ENCODE measurements at regions not wholly inside any gene's neighbourhood (a gene's known extent, or its start where the extent isn't known, plus 50 kb on each side); places are given as distances from the start of the nearest gene placed in this dataset.

DNA sequence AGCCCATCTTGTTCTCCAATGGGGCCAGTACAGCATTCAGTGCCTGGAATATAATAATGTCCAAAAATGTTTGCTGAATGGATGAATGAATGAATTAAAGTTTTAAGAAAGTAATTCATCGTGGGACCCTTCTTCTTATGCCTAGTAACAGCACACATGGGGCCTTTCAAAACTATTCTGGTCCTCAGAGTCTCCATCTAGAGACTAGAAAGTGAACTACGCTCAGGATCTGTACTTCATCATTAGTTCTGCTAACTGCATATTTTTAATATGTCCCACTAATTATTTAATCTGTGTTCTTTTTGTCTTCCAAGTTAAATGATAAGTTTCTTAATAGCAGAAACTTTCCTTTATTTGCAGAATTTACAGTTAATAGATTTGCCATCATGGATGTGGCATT, 172.5 kb downstream of the SMAD2 start:
- DNase-seq = no peak

DNA sequence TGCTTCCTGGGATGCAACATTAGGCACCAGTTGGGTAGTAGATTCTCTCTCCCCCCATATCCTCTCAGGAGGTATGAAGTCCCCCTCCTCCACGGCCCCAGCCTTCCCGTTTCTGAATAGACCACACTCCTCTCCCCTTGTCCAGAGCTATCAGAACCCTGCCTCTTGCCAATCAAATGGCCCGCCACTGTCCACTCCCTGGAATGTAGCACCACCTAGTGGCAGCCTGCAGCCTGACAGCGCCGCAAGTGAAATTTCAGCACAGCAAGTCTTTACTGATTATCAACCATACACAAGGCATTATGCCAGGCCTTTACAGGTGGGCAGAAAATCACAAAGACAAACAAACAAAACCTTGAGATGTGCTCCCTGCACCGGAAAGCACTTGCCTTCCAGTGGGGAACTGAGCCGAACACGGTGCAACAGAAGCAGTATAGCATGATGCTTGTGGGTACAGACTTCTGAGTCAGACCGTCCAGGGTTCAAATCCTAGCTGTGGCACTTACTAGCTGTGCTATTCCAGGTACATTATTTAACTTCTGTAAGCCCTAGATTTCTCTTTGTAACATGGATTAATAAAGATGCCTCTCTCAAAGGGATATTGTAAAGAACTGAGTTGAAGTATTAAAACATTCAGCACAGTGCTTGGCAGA, 174.0 kb downstream of the SMAD2 start:
- peak; percentile 28 for DNase-seq

DNA sequence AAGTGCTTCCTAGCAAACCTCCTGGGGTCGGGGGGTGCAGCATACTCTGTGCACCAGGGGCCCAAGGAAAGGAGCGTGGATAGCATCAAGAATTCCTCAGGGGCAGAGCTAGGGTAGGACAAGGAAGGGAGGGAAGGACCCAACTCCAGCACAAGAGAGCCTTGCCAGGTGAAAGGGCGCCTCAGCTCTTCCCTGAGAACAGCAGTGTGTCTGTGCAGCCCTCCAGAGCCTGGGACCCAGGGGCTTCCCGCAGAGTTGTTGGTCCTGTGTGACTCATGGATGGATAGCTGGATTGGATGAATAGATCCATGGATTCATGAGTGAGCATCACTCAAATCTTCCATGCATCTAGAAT, 175.4 kb downstream of the SMAD2 start:
- no peak for DNase-seq

DNA sequence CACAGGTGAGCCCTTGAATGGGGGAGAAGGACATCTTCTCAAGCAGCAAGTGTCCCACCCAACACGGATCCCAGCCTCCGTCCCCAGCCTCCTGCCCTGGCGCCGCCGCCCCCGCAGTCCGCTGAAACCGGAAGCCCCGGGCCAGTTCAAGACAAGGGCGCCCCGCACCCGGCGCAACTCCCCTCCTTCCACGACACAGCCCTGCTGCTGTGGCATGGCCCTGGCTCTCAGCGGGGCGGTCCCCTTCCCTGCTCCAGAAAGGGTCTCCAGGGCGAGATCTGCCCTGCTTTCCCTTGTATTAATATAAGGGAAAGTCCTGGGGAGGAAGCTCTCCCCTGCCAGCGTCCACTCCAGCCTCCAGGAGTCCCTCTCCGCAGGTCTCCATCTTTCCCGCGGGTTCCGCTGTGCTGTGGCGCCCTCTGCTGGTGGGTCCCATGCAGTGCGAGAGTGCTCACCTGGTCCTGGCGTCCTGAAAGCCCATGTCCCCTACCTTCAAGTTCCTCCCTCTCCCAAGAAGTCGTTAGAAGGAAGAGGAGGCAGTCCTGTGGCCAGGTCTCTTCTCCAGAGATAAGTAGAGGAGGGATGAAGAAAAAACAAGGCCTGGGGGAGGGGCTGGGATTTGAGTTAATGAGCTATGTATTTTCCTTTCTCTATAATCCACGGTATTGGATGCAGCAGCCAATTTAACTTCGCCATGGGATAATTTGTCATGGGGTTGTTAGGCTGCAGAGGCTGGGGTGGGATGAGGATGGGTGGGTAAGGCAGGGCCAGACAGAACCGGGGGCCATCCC, 176.0 kb downstream of the SMAD2 start:
- no peak for DNase-seq

DNA sequence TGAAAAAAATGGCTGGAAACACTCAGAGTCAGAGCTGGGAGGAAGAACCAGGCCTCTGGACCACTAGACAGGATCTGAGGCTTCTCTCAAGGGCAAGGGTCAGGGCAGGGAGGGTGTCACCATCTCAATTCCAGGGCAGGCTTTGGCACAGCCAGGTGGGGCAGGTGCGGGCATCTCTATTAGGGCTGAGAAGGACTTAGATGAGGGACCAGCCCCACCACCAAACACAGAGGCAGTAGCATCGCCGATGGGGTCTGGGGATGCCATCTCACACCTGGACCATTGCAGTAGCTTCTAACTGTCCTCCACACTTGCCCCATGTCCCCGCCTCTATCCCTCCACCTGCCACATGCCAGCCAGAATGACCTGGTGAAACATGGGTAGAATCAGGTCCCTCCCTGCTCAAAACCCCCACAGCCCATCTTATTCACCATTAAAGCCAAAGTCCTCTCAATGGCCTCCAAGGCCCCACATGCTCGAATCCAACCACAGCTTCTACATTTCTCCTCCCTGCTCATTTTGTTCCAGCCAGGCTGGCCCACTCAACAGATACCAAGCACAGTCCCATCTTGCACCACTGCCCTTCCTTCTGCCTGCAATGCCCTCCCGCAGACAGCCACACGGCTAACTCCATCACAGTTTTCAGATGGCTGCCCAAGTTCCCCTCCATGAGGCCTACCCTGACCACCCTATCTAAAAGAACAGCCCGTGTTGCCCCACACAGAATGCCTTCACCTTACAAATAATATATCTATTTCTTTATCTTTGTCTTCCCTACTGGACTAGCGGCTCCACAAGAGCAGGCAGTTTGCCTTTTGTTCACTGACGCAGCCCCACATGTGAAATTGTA, 177.4 kb downstream of the SMAD2 start:
- no peak for DNase-seq

DNA sequence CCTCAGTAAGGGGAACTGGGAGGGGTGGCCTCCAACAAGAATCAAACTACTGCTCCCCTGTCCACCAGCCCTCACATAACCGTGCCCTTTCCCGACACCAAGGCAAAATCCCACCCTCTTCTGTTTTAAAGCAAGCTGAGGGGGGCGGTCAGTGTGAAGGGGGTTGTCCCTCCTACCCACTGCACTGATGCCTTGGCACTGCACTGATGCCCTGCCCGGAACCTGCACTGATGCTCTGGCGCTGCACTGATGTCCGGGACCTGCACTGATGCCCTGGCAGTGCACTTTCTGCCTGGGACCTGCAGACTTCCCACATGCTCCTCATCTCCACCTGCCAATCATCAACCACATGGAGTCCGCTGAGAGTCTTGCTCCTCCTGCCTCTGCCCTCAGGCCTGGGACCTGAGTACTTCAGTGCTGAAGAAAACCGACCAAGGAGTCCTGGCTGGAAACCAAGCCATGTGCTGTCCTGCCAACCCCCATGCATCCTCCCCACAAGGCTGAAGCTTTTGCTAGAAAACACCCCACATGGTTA, 179.5 kb downstream of the SMAD2 start:
- no peak for DNase-seq

DNA sequence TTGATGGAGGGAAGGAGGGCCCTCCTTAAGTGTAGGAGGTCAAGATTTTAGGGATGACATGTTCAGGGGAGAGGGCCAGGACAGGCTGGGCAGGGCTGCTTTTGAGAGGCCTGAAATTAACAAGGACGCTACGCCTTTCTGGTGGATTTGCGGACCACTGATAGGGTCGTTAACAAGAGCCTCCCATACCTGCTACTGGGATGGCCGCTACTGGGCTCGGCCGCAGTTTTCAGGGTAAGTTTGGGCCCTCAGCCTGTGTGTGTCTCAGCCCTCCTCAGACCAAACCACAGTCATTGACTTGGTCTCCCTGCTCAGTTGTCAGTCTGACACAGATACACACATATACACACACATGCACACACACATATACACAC, 180.9 kb downstream of the SMAD2 start:
- no peak for DNase-seq

DNA sequence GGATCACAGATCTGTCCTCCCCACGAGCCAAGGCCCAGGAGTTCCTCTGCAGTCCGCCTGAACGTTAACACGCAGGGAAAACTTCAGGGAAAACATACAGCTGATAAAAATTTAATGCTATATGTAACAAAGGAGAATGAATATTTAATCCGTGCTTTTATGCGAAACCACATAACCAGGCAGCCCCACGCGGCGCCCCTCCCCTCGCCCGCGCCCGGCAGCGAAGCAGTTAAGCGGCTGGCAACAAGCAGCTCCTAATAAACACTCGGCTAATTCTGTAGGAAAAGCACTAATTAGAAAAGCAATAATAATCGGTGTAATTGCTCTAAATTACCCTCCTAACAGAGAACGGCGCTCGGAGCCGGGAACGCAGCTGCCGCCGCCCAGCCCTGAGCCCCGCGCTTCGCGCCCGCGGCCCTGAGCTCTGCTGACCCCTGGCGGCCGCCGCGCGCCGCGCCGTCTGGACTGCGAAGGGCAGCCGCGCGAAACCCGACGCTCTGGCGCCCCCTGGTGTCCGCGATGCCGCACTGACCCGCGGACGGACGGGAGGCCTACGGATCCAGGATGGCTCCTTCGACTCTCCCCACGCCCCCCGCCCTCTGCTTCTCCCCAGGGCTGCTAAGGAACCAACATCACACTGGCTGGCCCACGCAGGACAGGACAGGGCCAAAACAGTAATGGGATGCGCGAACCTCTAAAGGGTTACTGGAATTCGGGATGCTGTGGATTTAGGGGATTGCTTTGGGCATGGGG, 181.4 kb downstream of the SMAD2 start:
- DNase-seq = peak; percentile 59

DNA sequence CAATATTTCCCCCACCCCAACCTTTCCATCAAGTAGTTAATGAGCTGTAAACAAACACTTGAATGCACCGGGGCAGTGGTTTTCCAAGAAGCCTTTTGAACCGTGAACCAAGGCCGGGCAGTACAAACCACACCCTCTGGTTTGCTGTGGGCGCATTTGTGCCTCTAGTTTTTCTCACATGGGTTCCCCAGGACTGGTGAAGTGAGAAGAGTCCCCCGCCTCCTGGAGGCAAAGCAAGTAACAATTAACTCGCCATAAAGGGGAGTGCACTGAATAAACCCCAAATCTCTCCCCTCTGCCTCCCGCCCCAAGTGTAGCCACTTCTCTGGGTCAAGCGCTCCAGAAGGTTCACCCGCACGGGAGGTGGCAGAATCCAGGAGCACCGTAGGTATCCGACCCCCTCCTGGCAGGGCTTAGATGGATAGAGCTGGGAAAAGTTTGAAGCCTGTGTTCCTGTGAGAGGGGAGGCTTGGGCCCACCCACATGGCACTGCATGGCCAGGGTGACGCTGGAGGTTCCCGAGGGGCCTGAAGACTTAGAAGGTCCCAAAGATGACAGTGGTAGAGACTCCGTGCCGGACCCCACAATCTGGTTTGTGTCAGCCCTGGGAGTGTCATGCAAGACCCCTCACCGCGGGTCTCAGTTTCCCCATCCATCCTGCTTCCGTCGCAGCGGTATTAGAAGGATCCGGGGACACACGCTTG, 182.2 kb downstream of the SMAD2 start:
- no peak for DNase-seq

DNA sequence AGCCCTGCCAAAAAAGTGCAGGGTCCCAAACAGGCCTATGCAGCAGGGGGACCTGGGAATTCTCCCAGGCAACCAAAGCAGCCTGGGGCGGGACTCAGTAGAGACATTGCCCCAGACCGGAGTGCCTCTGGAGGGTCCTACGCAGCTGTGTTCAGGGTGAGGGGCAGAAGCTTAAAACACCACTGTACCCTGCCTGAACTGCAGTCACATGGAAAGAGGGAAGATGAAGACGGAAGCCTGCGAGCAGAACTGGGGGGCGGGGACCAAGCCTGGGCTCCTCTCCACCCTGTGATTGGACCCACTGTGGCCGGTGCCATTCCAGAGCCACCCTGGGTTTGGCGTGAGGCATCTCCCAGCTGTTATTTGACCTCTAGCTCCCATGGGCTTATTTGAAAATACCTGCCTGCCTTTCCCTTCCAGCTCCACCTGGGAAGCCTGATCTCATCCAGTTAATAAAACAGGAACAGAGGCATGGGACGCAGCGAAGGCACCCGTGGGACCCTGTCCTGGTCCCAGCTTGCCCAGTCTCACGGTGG, 183.1 kb downstream of the SMAD2 start:
- DNase-seq = no peak

DNA sequence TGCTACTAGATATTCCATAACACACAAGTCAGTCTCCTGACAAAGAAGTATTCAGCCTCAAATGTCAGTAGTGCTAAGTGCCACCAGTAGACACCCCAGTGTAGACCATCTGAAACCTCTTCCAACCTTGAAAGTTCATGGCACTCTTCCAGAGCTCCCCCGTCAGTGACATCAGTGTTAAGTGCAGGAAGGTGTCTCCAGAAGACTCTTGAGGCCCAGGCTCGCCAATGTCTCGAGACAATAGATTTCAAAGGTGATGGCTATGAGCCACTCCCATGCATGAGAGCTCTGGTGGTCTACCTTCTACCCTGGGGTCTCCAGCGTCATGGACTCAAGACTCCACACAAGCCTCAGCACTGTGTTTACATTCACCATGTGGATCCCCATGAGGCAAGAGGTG, 183.8 kb downstream of the SMAD2 start:
- no peak for DNase-seq

DNA sequence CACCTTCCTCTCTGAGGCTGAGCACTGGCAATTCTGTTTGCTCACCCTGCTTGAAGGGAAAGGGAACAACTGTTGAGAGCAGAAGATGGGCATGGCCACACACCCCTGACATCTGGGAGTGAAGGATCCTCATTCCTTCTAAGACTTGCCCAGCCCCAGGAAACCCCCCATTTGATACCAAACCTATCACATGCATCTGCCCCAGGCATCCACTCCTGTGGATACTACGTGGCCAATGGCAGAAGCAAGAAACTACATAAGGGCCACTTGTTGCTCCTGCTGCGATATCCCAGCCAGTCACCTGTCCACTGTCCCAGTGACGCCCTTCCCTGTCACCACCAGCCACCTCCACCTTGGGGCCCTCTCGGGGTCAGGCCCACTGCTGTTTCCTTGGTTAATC, 185.2 kb downstream of the SMAD2 start:
- DNase-seq = no peak

DNA sequence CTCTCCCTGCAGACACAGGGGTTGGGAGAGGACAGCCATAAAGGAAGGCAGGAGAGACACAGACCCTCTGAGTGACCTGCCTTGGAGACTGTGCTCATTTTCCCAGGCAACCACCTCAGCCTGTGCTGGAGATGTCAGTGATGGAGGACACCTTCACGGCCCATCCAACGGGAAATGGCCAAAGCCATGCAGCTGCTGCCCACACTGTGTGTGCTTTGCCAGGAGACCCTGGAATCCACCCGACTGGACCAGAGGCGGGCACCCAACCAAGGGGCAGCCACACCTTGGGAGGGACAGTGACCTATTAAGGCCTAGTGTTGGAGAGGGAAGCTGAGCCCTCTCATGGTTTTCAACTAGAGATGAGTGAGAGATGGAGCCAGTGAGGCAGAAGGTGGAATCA, 192.5 kb downstream of the SMAD2 start:
- no peak for DNase-seq

DNA sequence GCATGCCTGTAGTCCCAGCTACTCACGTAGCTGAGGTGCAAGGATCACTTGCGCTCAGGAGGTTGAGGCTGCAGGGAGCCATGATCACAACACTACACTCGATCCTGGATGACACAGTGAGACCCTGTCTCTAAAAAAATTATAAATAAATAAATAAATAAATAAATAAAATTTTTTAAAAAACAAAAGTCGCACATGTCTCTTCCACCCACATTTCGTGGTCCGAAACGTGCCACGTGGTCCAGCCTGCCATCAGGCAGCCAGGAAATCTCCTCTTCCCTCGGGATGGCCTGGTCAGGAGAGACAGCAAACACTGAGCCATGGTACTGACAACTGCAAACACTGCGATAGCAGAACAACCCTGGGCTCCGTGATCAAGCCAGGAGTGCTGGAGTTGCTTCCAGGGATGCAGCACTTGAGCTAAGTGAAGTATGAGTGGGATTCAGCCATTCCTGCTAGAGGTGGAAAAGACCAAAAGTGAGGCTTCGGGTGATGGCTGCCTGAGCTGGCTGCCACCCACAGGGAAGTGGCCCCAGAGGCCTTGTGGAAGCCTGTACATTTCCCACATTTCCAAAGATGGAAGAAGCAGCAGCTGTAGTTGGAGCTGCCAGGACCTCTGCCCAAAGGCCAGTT, 193.1 kb downstream of the SMAD2 start:
- no peak for DNase-seq

DNA sequence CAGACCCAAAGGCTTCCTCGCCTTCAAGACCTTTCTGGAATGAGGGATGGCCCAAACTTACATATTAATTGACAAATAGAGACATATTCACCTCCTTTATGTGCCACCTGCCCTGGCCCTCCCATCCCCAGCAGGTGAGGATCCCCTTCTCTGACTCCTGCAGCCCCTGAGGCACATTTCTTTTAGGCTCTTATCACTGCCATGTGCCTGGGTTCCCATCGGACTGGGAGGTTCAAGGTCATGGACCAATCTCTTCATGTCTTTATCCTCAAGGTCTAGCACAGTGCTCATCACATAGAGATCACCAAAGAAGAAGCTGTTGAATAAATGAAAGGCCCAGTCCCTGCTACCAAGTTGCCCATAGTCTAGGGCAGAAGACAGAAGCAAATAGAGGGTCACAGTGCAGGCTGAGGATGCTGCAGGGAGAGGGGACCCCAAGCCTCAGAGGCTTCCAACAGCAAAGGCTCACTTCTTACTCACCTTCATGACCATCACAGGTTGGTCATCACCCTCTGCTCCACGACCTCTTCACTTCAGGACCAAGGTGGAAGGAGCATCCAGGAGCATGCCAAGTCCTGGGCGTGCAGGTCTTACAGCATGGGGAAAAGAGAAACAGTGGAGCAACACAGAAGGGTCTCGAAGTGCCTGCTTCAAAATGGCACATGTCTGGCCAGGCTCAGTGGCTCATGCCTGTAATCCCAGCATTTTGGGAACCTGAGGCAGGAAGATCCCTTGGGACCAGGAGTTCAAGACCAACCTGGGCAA, 193.9 kb downstream of the SMAD2 start:
- no peak for DNase-seq

DNA sequence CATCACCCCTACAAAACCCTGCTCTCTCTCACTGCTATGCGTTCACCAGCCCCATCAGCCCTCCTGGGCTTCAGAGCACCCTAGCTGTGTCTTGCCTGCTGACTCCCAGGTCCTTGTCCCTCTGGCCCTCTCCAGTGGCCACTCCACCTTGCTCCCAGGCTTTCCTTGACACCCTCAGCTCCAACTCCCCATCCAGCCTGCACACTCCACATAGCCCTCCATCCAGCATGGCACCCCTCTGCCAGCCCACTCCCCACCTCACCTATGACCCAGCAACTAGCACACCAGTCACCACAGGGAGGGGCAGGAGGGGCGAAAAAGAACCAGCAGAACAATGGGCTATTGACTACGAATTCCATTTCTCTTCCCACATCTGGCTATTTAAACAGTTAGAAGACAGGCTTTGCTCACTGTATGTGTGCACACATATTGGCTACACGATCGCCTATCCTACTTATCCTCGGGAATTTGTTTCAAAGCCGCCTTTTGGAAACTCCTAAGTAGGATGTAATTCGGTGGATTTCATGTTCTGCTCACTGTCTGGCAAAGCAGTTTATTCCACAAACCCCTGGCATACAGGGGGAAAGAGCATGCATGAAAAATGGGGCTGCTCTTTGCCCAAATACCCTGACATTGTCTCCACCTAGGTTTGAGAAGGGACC, 195.3 kb downstream of the SMAD2 start:
- DNase-seq = no peak

DNA sequence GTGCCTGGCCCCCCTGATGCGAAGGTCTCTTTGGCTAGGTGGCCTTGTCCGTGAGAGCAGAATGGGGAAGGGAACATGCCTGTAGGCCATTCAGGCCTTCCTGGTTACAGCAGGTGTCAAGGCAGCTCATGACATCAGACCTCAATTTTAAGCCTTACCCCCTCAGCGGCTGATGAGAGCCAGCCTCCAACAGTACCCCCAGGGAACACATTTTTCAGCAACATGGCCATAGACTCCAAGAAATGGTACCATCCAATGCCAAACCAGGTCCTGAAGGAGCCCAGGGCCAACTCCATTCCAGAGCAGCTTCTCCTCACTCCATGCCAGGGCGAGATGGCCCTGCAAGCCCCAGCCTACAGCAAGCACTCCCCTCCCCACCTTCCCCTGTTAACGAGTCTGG, 199.2 kb downstream of the SMAD2 start:
- DNase-seq = no peak

DNA sequence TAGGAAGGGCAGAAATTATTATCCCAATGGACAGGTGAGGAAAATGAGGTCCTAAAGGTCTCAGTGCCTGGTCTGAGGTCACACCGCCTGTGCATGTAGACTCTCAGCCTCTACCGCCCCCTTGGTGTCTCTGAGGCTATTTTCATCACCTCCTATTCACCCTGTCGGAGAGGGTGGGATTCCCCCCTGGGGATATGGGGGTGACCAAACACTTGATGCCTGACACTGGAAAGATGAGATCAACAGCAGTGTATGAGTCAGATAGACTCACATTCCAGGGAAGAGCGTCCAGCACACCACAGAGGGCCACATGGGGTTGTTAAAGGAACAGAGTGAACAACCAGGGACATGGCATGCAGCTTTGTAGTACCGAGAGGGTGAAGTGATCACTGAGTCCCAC, 199.7 kb downstream of the SMAD2 start:
- DNase-seq = no peak

DNA sequence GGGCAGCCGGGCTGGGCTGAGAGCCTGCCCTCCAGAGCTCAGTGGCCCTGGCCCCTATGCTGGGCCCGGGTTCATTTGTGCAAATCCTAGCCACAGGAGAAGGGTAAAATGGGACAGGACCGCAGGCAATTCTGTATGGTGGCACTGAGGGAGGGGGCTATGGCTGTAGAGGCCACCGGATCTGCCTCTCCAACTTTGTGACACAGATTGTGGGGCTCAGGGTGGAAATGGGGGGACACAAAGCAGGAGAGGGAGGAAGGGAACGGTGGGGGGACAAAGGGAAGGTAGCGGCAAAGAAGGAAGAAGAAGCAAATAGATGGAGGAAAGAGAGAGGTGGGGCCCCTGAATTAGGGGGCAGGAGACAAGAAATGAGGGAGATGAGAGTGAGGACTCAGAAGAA, 201.1 kb downstream of the SMAD2 start:
- no peak for DNase-seq

Data from renal pelvis (tissue), 1 donor.